IMR-90 (cell line): ENCODE measurements at regions not wholly inside any gene's neighbourhood (a gene's known extent, or its start where the extent isn't known, plus 50 kb on each side); places are given as distances from the start of the nearest gene placed in this dataset.

Source experiments
- ATAC-seq: fragments of 200-7000 bp; cut with Tn5 transposase; 2 replicates; pipeline ENCODE4 v1.9.1; 2020; ENCODE audit warnings: low read depth, mild to moderate bottlenecking, moderate library complexity
- BruUV-seq: library from RNA; stranded (reverse); fragments of 400-500 nt; replicated peaks from 2 replicates; lab custom pipeline; 2021; lab: Mats Ljungman, UMichigan
- CTCF ChIA-PET: fragments of 300-600 bp; formaldehyde crosslinking; extraction: SDS; loops from one replicate; lab custom pipeline; 2021; ENCODE audit warnings: antibody characterized with exemption; lab: Yijun Ruan, JAX
- POLR2A ChIA-PET: fragments of 300-600 bp; sonication (Branson Sonifier 250); formaldehyde crosslinking; loops from one replicate; lab custom pipeline; 2022; ENCODE audit warnings: antibody characterized with exemption; ENCODE audit not compliant: unreplicated experiment; lab: Charles Lee
- DNase-seq: peaks from one replicate; pipeline ENCODE4 v3.0.0; 2013
- H2AFZ ChIP-seq: replicated peaks from 2 replicates; pipeline ENCODE3; 2013; ENCODE audit warnings: low read length, mild to moderate bottlenecking; ENCODE audit not compliant: poor library complexity
- H2AK5ac ChIP-seq: 2 replicates; pipeline ENCODE4 v1.6.1; 2013; ENCODE audit warnings: low read depth, low read length, inconsistent platforms
- H2AK9ac ChIP-seq: replicated peaks from 2 replicates; pipeline ENCODE3; 2013; ENCODE audit warnings: mild to moderate bottlenecking, low read depth, low read length, moderate library complexity; ENCODE audit not compliant: poor library complexity
- H2BK120ac ChIP-seq: 2 replicates; pipeline ENCODE4 v1.6.1; 2013; ENCODE audit warnings: low read depth, low read length, inconsistent platforms
- H2BK15ac ChIP-seq: 3 replicates; pipeline ENCODE4 v1.6.1; 2013; ENCODE audit warnings: low read depth, low read length, inconsistent platforms
- H2BK20ac ChIP-seq: 2 replicates; pipeline ENCODE4 v1.6.1; 2013; ENCODE audit warnings: low read depth, mild to moderate bottlenecking, inconsistent platforms, low read length, moderate library complexity
- H2BK5ac ChIP-seq: 2 replicates; pipeline ENCODE4 v1.6.1; 2013; ENCODE audit warnings: mild to moderate bottlenecking, low read depth, low read length, inconsistent platforms; ENCODE audit not compliant: poor library complexity, severe bottlenecking
- H3K14ac ChIP-seq: replicated peaks from 2 replicates; pipeline ENCODE4 v1.6.1; 2013; ENCODE audit warnings: low read depth, low read length, inconsistent platforms
- H3K18ac ChIP-seq: 2 replicates; pipeline ENCODE4 v1.6.1; 2013; ENCODE audit warnings: low read depth, low read length, control low read depth
- H3K23ac ChIP-seq: 2 replicates; pipeline ENCODE4 v1.6.1; 2013; ENCODE audit warnings: low read depth, low read length, inconsistent platforms
- H3K27ac ChIP-seq: 2 replicates; pipeline ENCODE4 v1.5.1; 2013; ENCODE audit warnings: mild to moderate bottlenecking, control low read depth, low read length; ENCODE audit not compliant: insufficient read depth
- H3K27me3 ChIP-seq: 2 replicates; pipeline ENCODE4 v1.6.1; 2013; ENCODE audit warnings: low read length; ENCODE audit not compliant: control insufficient read depth, insufficient read depth
- H3K36me3 ChIP-seq: 2 replicates; pipeline ENCODE4 v1.6.1; 2013; ENCODE audit warnings: low read length, mixed read lengths; ENCODE audit not compliant: control insufficient read depth, insufficient read depth
- H3K4ac ChIP-seq: 2 replicates; pipeline ENCODE4 v1.6.1; 2013; ENCODE audit warnings: low read depth, low read length, inconsistent platforms
- H3K4me1 ChIP-seq: 2 replicates; pipeline ENCODE4 v1.6.1; 2013; ENCODE audit warnings: low read length, mixed read lengths; ENCODE audit not compliant: control insufficient read depth, insufficient read depth
- H3K4me2 ChIP-seq: 2 replicates; pipeline ENCODE4 v1.6.1; 2013; ENCODE audit warnings: low read depth, mild to moderate bottlenecking, control low read depth, low read length, moderate library complexity
- H3K4me3 ChIP-seq: 2 replicates; pipeline ENCODE4 v1.5.1; 2013; ENCODE audit warnings: low read depth, mild to moderate bottlenecking, control low read depth, low read length, moderate library complexity; ENCODE audit not compliant: insufficient read depth
- H3K56ac ChIP-seq: 2 replicates; pipeline ENCODE4 v1.6.1; 2013; ENCODE audit warnings: low read length, inconsistent platforms; ENCODE audit not compliant: insufficient read depth; ENCODE audit errors: extremely low read depth
- H3K79me1 ChIP-seq, 2 experiments: 2 replicates each; pipeline ENCODE4 v1.6.1; 2013; ENCODE audit warnings: low read length in 2 of 2, inconsistent platforms in 1 of 2, low read depth in 1 of 2
- H3K9ac ChIP-seq: 2 replicates; pipeline ENCODE4 v1.6.1; 2013; ENCODE audit warnings: low read depth, low read length, control low read depth
- H3K9me1 ChIP-seq: 2 replicates; pipeline ENCODE4 v1.6.1; 2013; ENCODE audit warnings: low read length, inconsistent platforms; ENCODE audit not compliant: insufficient read depth
- H3K9me3 ChIP-seq: 2 replicates; pipeline ENCODE4 v1.6.1; 2013; ENCODE audit warnings: low read length; ENCODE audit not compliant: control insufficient read depth, insufficient read depth
- H4K20me1 ChIP-seq: 2 replicates; pipeline ENCODE4 v1.6.1; 2013; ENCODE audit warnings: low read length, inconsistent platforms; ENCODE audit not compliant: insufficient read depth
- H4K5ac ChIP-seq: 2 replicates; pipeline ENCODE4 v1.6.1; 2013; ENCODE audit warnings: mild to moderate bottlenecking, low read depth, low read length, control low read depth
- H4K8ac ChIP-seq, 2 experiments: 2 replicates each; pipeline ENCODE4 v1.6.1; 2013; ENCODE audit warnings: low read depth in 2 of 2, low read length in 2 of 2, control low read depth in 1 of 2, inconsistent platforms in 1 of 2
- H4K91ac ChIP-seq: 2 replicates; pipeline ENCODE4 v1.6.1; 2013; ENCODE audit warnings: low read depth, low read length, inconsistent platforms; ENCODE audit not compliant: insufficient read depth
- BHLHE40 ChIP-seq: fragments of 150-350 bp; IDR thresholded peaks from 2 replicates; pipeline ENCODE4 v1.6.1; 2016; ENCODE audit warnings: mild to moderate bottlenecking, low read depth, low read length
- CEBPB ChIP-seq: IDR thresholded peaks from 2 replicates; pipeline ENCODE4 v1.6.1; 2012; ENCODE audit warnings: low read depth, low read length, improper control_type of control experiment
- CHD1 ChIP-seq: IDR thresholded peaks from 2 replicates; pipeline ENCODE4 v1.6.1; 2012; ENCODE audit warnings: low read depth, low read length, improper control_type of control experiment
- FOS ChIP-seq: fragments of 150-350 bp; IDR thresholded peaks from 2 replicates; pipeline ENCODE4 v1.6.1; 2016; ENCODE audit warnings: low read depth, low read length
- MAFK ChIP-seq: IDR thresholded peaks from 2 replicates; pipeline ENCODE4 v1.6.1; 2012; ENCODE audit warnings: low read depth, low read length, improper control_type of control experiment
- MAZ ChIP-seq: IDR thresholded peaks from 2 replicates; pipeline ENCODE4 v1.6.1; 2012; ENCODE audit warnings: low read depth, mild to moderate bottlenecking, low read length, improper control_type of control experiment, moderate library complexity, borderline replicate concordance
- MXI1 ChIP-seq: IDR thresholded peaks from 2 replicates; pipeline ENCODE4 v1.6.1; 2012; ENCODE audit warnings: low read depth, mild to moderate bottlenecking, low read length, moderate library complexity, borderline replicate concordance
- NFE2L2 ChIP-seq: fragments of 150-350 bp; IDR thresholded peaks from 2 replicates; pipeline ENCODE4 v1.6.1; 2016; ENCODE audit warnings: low read depth, mild to moderate bottlenecking, low read length
- POLR2A ChIP-seq: IDR thresholded peaks from 2 replicates; pipeline ENCODE4 v1.6.1; 2012; ENCODE audit warnings: mild to moderate bottlenecking, low read depth, low read length
- RAD21 ChIP-seq: IDR thresholded peaks from 2 replicates; pipeline ENCODE4 v1.6.1; 2012; ENCODE audit warnings: low read length, improper control_type of control experiment
- RCOR1 ChIP-seq: IDR thresholded peaks from 2 replicates; pipeline ENCODE4 v1.6.1; 2012; ENCODE audit warnings: mild to moderate bottlenecking, low read length, improper control_type of control experiment; ENCODE audit not compliant: insufficient replicate concordance
- RFX5 ChIP-seq: IDR thresholded peaks from 2 replicates; pipeline ENCODE4 v1.8.0; 2012; ENCODE audit warnings: low read depth, mild to moderate bottlenecking, low read length, moderate library complexity
- SMC3 ChIP-seq: fragments of 150-350 bp; IDR thresholded peaks from 2 replicates; pipeline ENCODE4 v1.6.1; 2016; ENCODE audit warnings: low read depth, mild to moderate bottlenecking, antibody characterized with exemption, low read length, moderate library complexity
- WGBS, 2 experiments: methylation state at CpG; one replicate each; pipeline versions ENCODE4 v1.1.5 to v1.1.7; 2013; ENCODE audit warnings: missing lambda C conversion rate in 2 of 2; ENCODE audit not compliant: insufficient read length in 1 of 2; ENCODE audit errors: extremely low coverage in 2 of 2; 5-methylcytosine and 5-hydroxymethylcytosine counted together
- dilution Hi-C: fragments of 300-500 bp; cut with HindIII; formaldehyde crosslinking; loops from one replicate; pipeline ENCODE4 v1.14.3; 2018; ENCODE audit warnings: low sequenced_read_pairs; ENCODE audit not compliant: unreplicated experiment
- in situ Hi-C: fragments of 300-500 bp; cut with MboI; formaldehyde crosslinking; loops from 3 replicates; pipeline ENCODE4 v1.14.3; 2019; ENCODE audit warnings: low sequenced_read_pairs, inconsistent platforms, mixed read lengths
- intact Hi-C: fragments of 100-400 bp; cut with micrococcal nuclease; formaldehyde crosslinking; loops from 2 replicates; pipeline ENCODE4 v1.10.0; 2022
- TF ChIP-seq, protein P1 (sequence below): fragments of 150-350 bp; IDR thresholded peaks from 2 replicates; pipeline ENCODE4 v1.6.1; 2017; ENCODE audit warnings: mild to moderate bottlenecking, antibody characterized with exemption, low read length, low read depth
- TF ChIP-seq, protein P2 (sequence below): conservative IDR thresholded peaks from 2 replicates; pipeline ENCODE4 v1.5.1; 2012; ENCODE audit warnings: mild to moderate bottlenecking, low read depth, low read length, improper control_type of control experiment
- TF ChIP-seq, protein P3 (sequence below): fragments of 150-350 bp; IDR thresholded peaks from 2 replicates; pipeline ENCODE4 v1.6.1; 2016; ENCODE audit warnings: low read depth, mild to moderate bottlenecking, low read length, moderate library complexity, borderline replicate concordance

DNA sequence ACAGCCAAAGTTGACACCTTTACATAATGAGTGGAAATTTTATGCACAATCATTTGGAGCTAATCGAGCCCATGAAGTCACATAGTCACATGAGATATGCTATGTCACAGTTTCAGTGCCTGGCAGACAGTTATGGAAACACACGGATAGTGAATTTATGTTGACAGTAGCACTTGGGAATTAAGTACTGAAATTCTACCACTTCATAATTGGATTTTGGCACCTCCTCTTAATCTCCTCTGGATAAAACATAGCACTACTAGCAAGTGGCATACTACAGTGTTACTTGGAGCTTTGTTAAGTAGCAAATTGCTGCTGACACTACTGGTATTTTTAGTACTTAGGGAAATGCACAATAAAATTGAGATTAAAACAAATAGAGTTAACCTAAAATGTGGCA, 1679.4 kb downstream of the OTOL1 start:
- WGBS, 2 experiments, result no CpG with 5 or more reads among the region's 2 CpGs
- Histone ChIP-seq H3K36me3 (no peaks in the 10 kb centered on the region), H4K8ac (no peak overlapping the region), H3K23ac (no peak overlapping the region), H3K56ac (no peak overlapping the region), H2BK15ac (no peak overlapping the region), H2BK20ac (no peak overlapping the region), H3K18ac (no peak overlapping the region), H2BK5ac (no peak overlapping the region), H4K5ac (no peak overlapping the region), H4K20me1 (no peaks in the 10 kb centered on the region), H3K4me1 (no peaks in the 10 kb centered on the region), H3K27me3 (no peaks in the 10 kb centered on the region), H3K27ac (no peak overlapping the region), H3K4me3 (no peak overlapping the region), H2AFZ (no peak overlapping the region), H3K79me1 (no peaks in the 10 kb centered on the region), H3K9ac (no peak overlapping the region), H3K4ac (no peak overlapping the region), H4K91ac (no peak overlapping the region), H2AK5ac (no peak overlapping the region), H2AK9ac (no peak overlapping the region), H3K9me1 (no peaks in the 10 kb centered on the region), H3K14ac (no peak overlapping the region), H3K9me3 (peaks cover 11% of the 10 kb centered on the region; the same call in 1 of the 2 replicates), H2BK120ac (no peak overlapping the region), H3K4me2 (no peak overlapping the region)
- DNase-seq, result no peak
- dilution Hi-C loops, result no loop called here
- no peak for ATAC-seq
- in situ Hi-C loops, result no loop called here
- intact Hi-C loops, result no loop called here
- no TSS peak for BruUV-seq
- no peak for TF ChIP-seq RAD21
- TF ChIP-seq NFE2L2, result no peak
- no peak for TF ChIP-seq RFX5
- no peak for TF ChIP-seq MXI1
- no peak for TF ChIP-seq BHLHE40
- no peak for TF ChIP-seq MAFK
- TF ChIP-seq, protein P1, sequence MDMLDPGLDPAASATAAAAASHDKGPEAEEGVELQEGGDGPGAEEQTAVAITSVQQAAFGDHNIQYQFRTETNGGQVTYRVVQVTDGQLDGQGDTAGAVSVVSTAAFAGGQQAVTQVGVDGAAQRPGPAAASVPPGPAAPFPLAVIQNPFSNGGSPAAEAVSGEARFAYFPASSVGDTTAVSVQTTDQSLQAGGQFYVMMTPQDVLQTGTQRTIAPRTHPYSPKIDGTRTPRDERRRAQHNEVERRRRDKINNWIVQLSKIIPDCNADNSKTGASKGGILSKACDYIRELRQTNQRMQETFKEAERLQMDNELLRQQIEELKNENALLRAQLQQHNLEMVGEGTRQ, result no peak
- TF ChIP-seq, protein P2, sequence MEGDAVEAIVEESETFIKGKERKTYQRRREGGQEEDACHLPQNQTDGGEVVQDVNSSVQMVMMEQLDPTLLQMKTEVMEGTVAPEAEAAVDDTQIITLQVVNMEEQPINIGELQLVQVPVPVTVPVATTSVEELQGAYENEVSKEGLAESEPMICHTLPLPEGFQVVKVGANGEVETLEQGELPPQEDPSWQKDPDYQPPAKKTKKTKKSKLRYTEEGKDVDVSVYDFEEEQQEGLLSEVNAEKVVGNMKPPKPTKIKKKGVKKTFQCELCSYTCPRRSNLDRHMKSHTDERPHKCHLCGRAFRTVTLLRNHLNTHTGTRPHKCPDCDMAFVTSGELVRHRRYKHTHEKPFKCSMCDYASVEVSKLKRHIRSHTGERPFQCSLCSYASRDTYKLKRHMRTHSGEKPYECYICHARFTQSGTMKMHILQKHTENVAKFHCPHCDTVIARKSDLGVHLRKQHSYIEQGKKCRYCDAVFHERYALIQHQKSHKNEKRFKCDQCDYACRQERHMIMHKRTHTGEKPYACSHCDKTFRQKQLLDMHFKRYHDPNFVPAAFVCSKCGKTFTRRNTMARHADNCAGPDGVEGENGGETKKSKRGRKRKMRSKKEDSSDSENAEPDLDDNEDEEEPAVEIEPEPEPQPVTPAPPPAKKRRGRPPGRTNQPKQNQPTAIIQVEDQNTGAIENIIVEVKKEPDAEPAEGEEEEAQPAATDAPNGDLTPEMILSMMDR, result no peak
- no peak for TF ChIP-seq CEBPB
- TF ChIP-seq RCOR1, result no peak
- TF ChIP-seq MAZ, result no peak
- TF ChIP-seq POLR2A, result no peak
- no peak for TF ChIP-seq FOS
- TF ChIP-seq CHD1, result no peak
- TF ChIP-seq, protein P3, sequence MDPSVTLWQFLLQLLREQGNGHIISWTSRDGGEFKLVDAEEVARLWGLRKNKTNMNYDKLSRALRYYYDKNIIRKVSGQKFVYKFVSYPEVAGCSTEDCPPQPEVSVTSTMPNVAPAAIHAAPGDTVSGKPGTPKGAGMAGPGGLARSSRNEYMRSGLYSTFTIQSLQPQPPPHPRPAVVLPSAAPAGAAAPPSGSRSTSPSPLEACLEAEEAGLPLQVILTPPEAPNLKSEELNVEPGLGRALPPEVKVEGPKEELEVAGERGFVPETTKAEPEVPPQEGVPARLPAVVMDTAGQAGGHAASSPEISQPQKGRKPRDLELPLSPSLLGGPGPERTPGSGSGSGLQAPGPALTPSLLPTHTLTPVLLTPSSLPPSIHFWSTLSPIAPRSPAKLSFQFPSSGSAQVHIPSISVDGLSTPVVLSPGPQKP, result no peak
- no peak for TF ChIP-seq SMC3
- ChIA-PET CTCF (no interaction called here), POLR2A (no interaction called here)
